ENCODE measurements at regions not wholly inside any gene's neighbourhood (a gene's known extent, or its start where the extent isn't known, plus 50 kb on each side); places are given as distances from the start of the nearest gene placed in this dataset.
A peak's percentile ranks its signal among the peaks of the same experiment; 100 is the strongest.

- no CpG with 5 or more reads among the region's 2 CpGs for WGBS (ENCODE audit: insufficient coverage, low lambda C conversion rate)
- DNase-seq, result no peak
- H3K4me1 ChIP-seq (ENCODE audit: control insufficient read depth, insufficient read depth, low read length), result no peaks in the 10 kb centered on the region
- no peaks in the 10 kb centered on the region for H3K9me3 ChIP-seq (ENCODE audit: control insufficient read depth, low read depth, low read length)
- H3K4me3 ChIP-seq (ENCODE audit: low read length), result no peak overlapping the region
- no peaks in the 10 kb centered on the region for H3K36me3 ChIP-seq (ENCODE audit: control insufficient read depth, insufficient read depth, low read length)
- peaks cover 21% of the 10 kb centered on the region for H3K27me3 ChIP-seq (ENCODE audit: control insufficient read depth, insufficient read depth, low read length)
- H3K27ac ChIP-seq (ENCODE audit: low read length), result no peak overlapping the region
These were observed 232.1 kb upstream of the NAV2 start for GRCh38 chr11:19480540-19480939.

- H3K27me3 ChIP-seq (ENCODE audit: control insufficient read depth, insufficient read depth, low read length), result peaks cover 23% of the 10 kb centered on the region
- H3K27ac ChIP-seq (ENCODE audit: low read length), result no peak overlapping the region
- no peak overlapping the region for H3K4me3 ChIP-seq (ENCODE audit: low read length)
- H3K36me3 ChIP-seq (ENCODE audit: control insufficient read depth, insufficient read depth, low read length), result no peaks in the 10 kb centered on the region
- DNase-seq, result no peak
- H3K4me1 ChIP-seq (ENCODE audit: control insufficient read depth, insufficient read depth, low read length), result no peaks in the 10 kb centered on the region
- H3K9me3 ChIP-seq (ENCODE audit: control insufficient read depth, low read depth, low read length), result no peaks in the 10 kb centered on the region
- 80% methylated on average over 1 of the region's 7 CpGs for WGBS (ENCODE audit: insufficient coverage, low lambda C conversion rate)
These were observed 233.7 kb upstream of the NAV2 start for GRCh38 chr11:19478891-19479290.

DNA sequence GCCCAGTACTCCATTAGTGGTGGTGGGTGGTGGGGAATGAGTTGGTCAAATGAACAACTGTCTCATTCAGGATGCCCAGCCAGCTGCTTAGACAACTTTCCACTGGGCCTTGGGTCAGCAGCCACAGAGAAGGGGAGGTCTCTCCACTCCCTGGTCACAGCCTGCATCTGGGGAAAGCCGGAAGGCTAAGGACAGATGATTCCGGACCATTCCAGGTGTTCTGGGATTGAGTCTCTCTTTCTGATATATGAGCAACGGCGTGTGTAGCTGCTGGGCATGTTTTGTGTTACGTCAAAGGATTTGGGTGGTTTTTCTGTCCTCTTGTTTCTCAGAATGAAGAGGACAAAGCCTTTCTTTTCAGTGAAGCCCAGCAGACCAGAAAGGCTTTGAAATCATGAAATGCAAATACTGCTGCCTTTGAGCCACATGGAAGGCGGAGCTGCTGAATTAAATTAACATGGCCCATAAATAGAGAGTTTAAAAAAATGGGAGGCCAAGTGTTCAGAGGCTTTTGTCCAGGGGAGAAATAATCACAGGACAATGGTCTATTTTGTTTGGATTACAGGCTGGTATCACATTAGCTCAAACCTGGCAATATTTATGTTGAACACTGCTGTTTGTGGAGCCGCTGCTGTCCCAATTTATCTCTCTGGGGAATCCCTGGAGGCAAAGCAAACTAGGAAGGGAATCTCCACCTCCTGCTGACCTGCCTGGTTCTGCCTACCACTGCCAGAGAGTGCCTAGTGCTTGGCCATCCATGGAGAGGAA lies 234.4 kb upstream of the E2F8 start:
- WGBS (ENCODE audit: insufficient coverage, low lambda C conversion rate), result 86% methylated on average over 1 of the region's 7 CpGs
- Histone ChIP-seq H3K4me1 (ENCODE audit: control insufficient read depth, insufficient read depth, low read length) (no peaks in the 10 kb centered on the region), H3K9me3 (ENCODE audit: control insufficient read depth, low read depth, low read length) (no peaks in the 10 kb centered on the region), H3K4me3 (ENCODE audit: low read length) (no peak overlapping the region), H3K36me3 (ENCODE audit: control insufficient read depth, insufficient read depth, low read length) (no peaks in the 10 kb centered on the region), H3K27ac (ENCODE audit: low read length) (no peak overlapping the region), H3K27me3 (ENCODE audit: control insufficient read depth, insufficient read depth, low read length) (peaks cover 27% of the 10 kb centered on the region)
- no peak for DNase-seq

DNA sequence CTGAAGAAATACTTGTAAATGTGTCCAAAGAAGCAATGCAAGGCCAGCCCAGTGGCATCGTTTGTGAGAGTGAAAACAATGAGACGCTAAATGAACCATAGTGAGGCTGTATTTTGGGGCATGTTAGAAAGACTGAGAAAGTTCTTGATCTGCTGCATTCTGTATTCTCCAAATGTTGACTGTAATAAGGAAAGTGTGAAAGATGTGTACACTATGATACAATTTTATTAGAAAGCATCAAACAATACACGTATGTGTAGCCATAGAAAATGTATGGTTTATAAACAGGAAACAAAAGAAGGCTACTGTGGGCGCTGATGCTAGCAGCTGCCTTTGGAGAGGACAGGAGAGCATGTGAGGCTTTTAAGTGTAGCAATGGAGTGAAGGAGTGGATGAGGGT lies 233.5 kb upstream of the E2F8 start:
- Histone ChIP-seq H3K27ac (ENCODE audit: low read length) (no peak overlapping the region), H3K4me1 (ENCODE audit: control insufficient read depth, insufficient read depth, low read length) (no peaks in the 10 kb centered on the region), H3K27me3 (ENCODE audit: control insufficient read depth, insufficient read depth, low read length) (peaks cover 28% of the 10 kb centered on the region), H3K4me3 (ENCODE audit: low read length) (no peak overlapping the region), H3K36me3 (ENCODE audit: control insufficient read depth, insufficient read depth, low read length) (no peaks in the 10 kb centered on the region), H3K9me3 (ENCODE audit: control insufficient read depth, low read depth, low read length) (no peaks in the 10 kb centered on the region)
- WGBS (ENCODE audit: insufficient coverage, low lambda C conversion rate), result 90% methylated on average over 2 of the region's 4 CpGs
- DNase-seq, result no peak

- no peaks in the 10 kb centered on the region for H3K36me3 ChIP-seq (ENCODE audit: control insufficient read depth, insufficient read depth, low read length)
- DNase-seq, result no peak
- H3K4me3 ChIP-seq (ENCODE audit: low read length), result no peak overlapping the region
- H3K27ac ChIP-seq (ENCODE audit: low read length), result no peak overlapping the region
- H3K4me1 ChIP-seq (ENCODE audit: control insufficient read depth, insufficient read depth, low read length), result no peaks in the 10 kb centered on the region
- peaks cover 18% of the 10 kb centered on the region for H3K27me3 ChIP-seq (ENCODE audit: control insufficient read depth, insufficient read depth, low read length)
- no peaks in the 10 kb centered on the region for H3K9me3 ChIP-seq (ENCODE audit: control insufficient read depth, low read depth, low read length)
- WGBS (ENCODE audit: insufficient coverage, low lambda C conversion rate), result no CpG with 5 or more reads among the region's 3 CpGs
These were observed 231.9 kb upstream of the E2F8 start for GRCh38 chr11:19472679-19473078.

DNA sequence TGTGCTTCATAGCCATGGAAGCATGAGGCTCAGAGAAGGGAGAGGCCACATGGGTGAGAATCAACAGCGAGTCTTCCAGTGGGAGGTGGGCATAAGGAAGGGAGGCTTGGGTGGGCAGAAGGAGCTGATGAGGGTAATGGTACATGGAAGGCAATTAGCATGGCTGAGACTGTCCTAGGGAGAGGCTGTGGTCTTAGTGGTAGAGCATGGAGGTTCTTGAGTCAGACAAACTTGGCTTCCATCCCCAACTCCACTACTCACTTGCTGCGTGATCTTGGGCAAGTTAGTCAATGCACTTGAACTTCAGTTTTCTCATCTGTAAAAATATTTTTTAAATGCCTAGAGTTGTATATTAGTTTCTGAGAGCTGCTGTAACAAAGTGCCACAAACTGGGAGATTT lies 227.2 kb upstream of the E2F8 start:
- Histone ChIP-seq H3K36me3 (ENCODE audit: control insufficient read depth, insufficient read depth, low read length) (no peaks in the 10 kb centered on the region), H3K4me1 (ENCODE audit: control insufficient read depth, insufficient read depth, low read length) (no peaks in the 10 kb centered on the region), H3K9me3 (ENCODE audit: control insufficient read depth, low read depth, low read length) (no peaks in the 10 kb centered on the region), H3K27ac (ENCODE audit: low read length) (no peak overlapping the region), H3K4me3 (ENCODE audit: low read length) (no peak overlapping the region), H3K27me3 (ENCODE audit: control insufficient read depth, insufficient read depth, low read length) (peaks cover 20% of the 10 kb centered on the region)
- 80% methylated on average over 1 of the region's 2 CpGs for WGBS (ENCODE audit: insufficient coverage, low lambda C conversion rate)
- no peak for DNase-seq

- Histone ChIP-seq H3K36me3 (ENCODE audit: control insufficient read depth, insufficient read depth, low read length) (no peaks in the 10 kb centered on the region), H3K27me3 (ENCODE audit: control insufficient read depth, insufficient read depth, low read length) (peaks cover 18% of the 10 kb centered on the region), H3K9me3 (ENCODE audit: control insufficient read depth, low read depth, low read length) (no peaks in the 10 kb centered on the region), H3K4me1 (ENCODE audit: control insufficient read depth, insufficient read depth, low read length) (no peaks in the 10 kb centered on the region), H3K27ac (ENCODE audit: low read length) (no peak overlapping the region), H3K4me3 (ENCODE audit: low read length) (no peak overlapping the region)
- 76% methylated on average over 3 of the region's 7 CpGs for WGBS (ENCODE audit: insufficient coverage, low lambda C conversion rate)
- no peak for DNase-seq
These were observed 225.6 kb upstream of the E2F8 start for GRCh38 chr11:19466314-19466713.

DNA sequence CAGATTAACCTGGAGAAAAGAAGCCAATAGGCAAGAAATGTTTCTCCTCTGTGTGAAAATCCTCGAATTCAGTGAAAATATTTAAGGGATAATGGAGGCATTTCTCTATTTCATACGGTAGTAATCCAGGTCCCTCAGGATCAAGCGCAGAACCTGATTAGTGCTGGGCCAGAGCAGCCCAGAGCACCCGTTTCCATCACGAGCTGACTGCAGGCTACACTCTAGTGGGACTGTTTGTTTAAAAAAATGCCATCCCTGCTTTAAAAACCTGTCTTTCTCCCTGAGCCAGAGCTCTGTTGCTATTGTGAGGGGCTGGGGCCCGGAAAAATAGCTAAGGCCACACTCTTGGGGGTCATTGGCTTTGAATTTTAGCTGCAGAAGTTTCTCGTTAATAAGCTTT lies 223.2 kb upstream of the E2F8 start:
- H3K4me1 ChIP-seq (ENCODE audit: control insufficient read depth, insufficient read depth, low read length), result no peaks in the 10 kb centered on the region
- DNase-seq, result no peak
- peaks cover 16% of the 10 kb centered on the region for H3K27me3 ChIP-seq (ENCODE audit: control insufficient read depth, insufficient read depth, low read length)
- no CpG with 5 or more reads among the region's 7 CpGs for WGBS (ENCODE audit: insufficient coverage, low lambda C conversion rate)
- no peaks in the 10 kb centered on the region for H3K36me3 ChIP-seq (ENCODE audit: control insufficient read depth, insufficient read depth, low read length)
- H3K27ac ChIP-seq (ENCODE audit: low read length), result no peak overlapping the region
- no peaks in the 10 kb centered on the region for H3K9me3 ChIP-seq (ENCODE audit: control insufficient read depth, low read depth, low read length)
- H3K4me3 ChIP-seq (ENCODE audit: low read length), result no peak overlapping the region

- H3K9me3 ChIP-seq (ENCODE audit: control insufficient read depth, low read depth, low read length), result no peaks in the 10 kb centered on the region
- H3K27me3 ChIP-seq (ENCODE audit: control insufficient read depth, insufficient read depth, low read length), result peaks cover 19% of the 10 kb centered on the region
- no peaks in the 10 kb centered on the region for H3K4me1 ChIP-seq (ENCODE audit: control insufficient read depth, insufficient read depth, low read length)
- 80% methylated on average over 2 of the region's 6 CpGs for WGBS (ENCODE audit: insufficient coverage, low lambda C conversion rate)
- no peak overlapping the region for H3K27ac ChIP-seq (ENCODE audit: low read length)
- H3K4me3 ChIP-seq (ENCODE audit: low read length), result no peak overlapping the region
- no peaks in the 10 kb centered on the region for H3K36me3 ChIP-seq (ENCODE audit: control insufficient read depth, insufficient read depth, low read length)
- DNase-seq, result peak in 1 of 2 donors; percentile 4
These were observed 220.1 kb upstream of the E2F8 start for GRCh38 chr11:19460718-19461405.

DNA sequence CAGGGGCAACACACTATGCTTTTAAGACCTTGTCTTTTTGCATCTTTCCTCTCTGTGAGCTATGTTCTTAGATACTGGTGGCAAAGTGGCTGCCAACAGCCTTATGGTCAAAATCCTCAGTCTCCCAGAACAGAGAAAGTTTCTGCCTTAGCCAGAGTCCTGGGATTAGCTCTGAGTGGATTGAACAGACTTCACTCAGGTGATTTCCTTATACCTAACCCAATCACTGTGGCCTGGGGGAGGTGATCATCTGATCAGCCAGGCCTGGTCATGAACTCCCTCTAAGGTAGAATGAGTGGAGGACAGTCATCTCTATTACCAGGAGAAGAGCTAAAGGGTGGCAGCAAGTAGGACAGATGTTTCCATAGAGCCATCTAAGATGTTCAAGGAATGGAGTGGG lies 218.5 kb upstream of the E2F8 start:
- Histone ChIP-seq H3K27me3 (ENCODE audit: control insufficient read depth, insufficient read depth, low read length) (peaks cover 19% of the 10 kb centered on the region), H3K36me3 (ENCODE audit: control insufficient read depth, insufficient read depth, low read length) (no peaks in the 10 kb centered on the region), H3K4me3 (ENCODE audit: low read length) (no peak overlapping the region), H3K9me3 (ENCODE audit: control insufficient read depth, low read depth, low read length) (no peaks in the 10 kb centered on the region), H3K27ac (ENCODE audit: low read length) (no peak overlapping the region), H3K4me1 (ENCODE audit: control insufficient read depth, insufficient read depth, low read length) (no peaks in the 10 kb centered on the region)
- DNase-seq, result no peak

DNA sequence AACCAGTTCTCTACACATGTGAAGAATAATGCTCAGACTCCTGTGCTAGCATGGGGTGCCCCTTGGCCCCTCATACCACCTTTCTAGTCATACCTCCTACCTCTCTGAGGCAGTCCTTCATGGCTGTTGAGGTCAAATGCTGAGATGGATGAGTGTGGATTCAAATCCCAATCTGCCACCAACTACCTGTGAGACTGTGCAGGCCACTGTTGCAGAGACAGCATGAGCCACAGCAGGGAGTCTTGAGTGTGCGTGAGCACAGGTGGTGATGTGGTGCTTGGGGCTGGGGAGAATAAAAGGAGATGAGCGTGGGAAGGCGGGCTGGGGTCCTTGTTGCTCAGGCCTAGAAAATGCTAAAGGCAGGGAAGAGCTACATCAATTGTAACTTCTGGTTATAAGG lies 218.0 kb upstream of the E2F8 start:
- H3K9me3 ChIP-seq (ENCODE audit: control insufficient read depth, low read depth, low read length), result no peaks in the 10 kb centered on the region
- H3K27me3 ChIP-seq (ENCODE audit: control insufficient read depth, insufficient read depth, low read length), result peaks cover 18% of the 10 kb centered on the region
- H3K4me3 ChIP-seq (ENCODE audit: low read length), result no peak overlapping the region
- no peaks in the 10 kb centered on the region for H3K4me1 ChIP-seq (ENCODE audit: control insufficient read depth, insufficient read depth, low read length)
- WGBS (ENCODE audit: insufficient coverage, low lambda C conversion rate), result 100% methylated on average over 2 of the region's 3 CpGs
- no peak for DNase-seq
- no peak overlapping the region for H3K27ac ChIP-seq (ENCODE audit: low read length)
- H3K36me3 ChIP-seq (ENCODE audit: control insufficient read depth, insufficient read depth, low read length), result no peaks in the 10 kb centered on the region

Data from large intestine (tissue), 3 donors.